Loucy (cell line): ENCODE measurements at regions not wholly inside any gene's neighbourhood (a gene's known extent, or its start where the extent isn't known, plus 50 kb on each side); places are given as distances from the start of the nearest gene placed in this dataset.

Experiments used
- H2AFZ ChIP-seq: fragments of 200-600 bp; sonication (generic); 2 replicates; pipeline ENCODE4 v1.6.0; 2016; ENCODE audit warnings: antibody characterized with exemption, mild to moderate bottlenecking, low read length, moderate library complexity
- H3F3A ChIP-seq: fragments of 200-600 bp; 2 replicates; pipeline ENCODE4 v1.6.0; 2016; ENCODE audit warnings: antibody characterized with exemption, low read depth, mild to moderate bottlenecking
- H3K27me3 ChIP-seq: fragments of 200-600 bp; sonication (generic); 2 replicates; pipeline ENCODE4 v1.6.1; 2014; ENCODE audit warnings: low read length, mild to moderate bottlenecking; ENCODE audit not compliant: insufficient read depth, poor library complexity, severe bottlenecking
- H3K36me3 ChIP-seq: fragments of 200-600 bp; sonication (generic); 2 replicates; pipeline ENCODE4 v1.6.1; 2016; ENCODE audit warnings: low read length; ENCODE audit not compliant: insufficient read depth
- H3K4me1 ChIP-seq: fragments of 200-600 bp; sonication (generic); 2 replicates; pipeline ENCODE4 v1.5.1; 2014; ENCODE audit warnings: low read length, mild to moderate bottlenecking; ENCODE audit not compliant: insufficient read depth, poor library complexity, severe bottlenecking
- H3K4me2 ChIP-seq: fragments of 200-600 bp; sonication (generic); 2 replicates; pipeline ENCODE4 v1.6.0; 2014; ENCODE audit warnings: antibody characterized with exemption, low read length, low read depth, mild to moderate bottlenecking; ENCODE audit not compliant: poor library complexity, severe bottlenecking
- H3K4me3 ChIP-seq: fragments of 200-600 bp; sonication (generic); 2 replicates; pipeline ENCODE4 v1.5.1; 2014; ENCODE audit warnings: low read length, mild to moderate bottlenecking, mixed read lengths; ENCODE audit not compliant: poor library complexity, severe bottlenecking
- H3K79me2 ChIP-seq: fragments of 200-600 bp; sonication (generic); 2 replicates; pipeline ENCODE4 v1.6.1; 2014; ENCODE audit warnings: low read length; ENCODE audit not compliant: insufficient read depth
- H3K9ac ChIP-seq: fragments of 200-600 bp; sonication (generic); 2 replicates; pipeline ENCODE4 v1.6.0; 2014; ENCODE audit warnings: mild to moderate bottlenecking, low read depth, low read length, moderate library complexity; ENCODE audit not compliant: poor library complexity, severe bottlenecking
- H3K9me2 ChIP-seq: fragments of 200-600 bp; sonication (generic); replicated peaks from 2 replicates; pipeline ENCODE4 v1.6.1; 2016; ENCODE audit warnings: low read depth, low read length, mixed read lengths
- H3K9me3 ChIP-seq: fragments of 200-600 bp; sonication (generic); 2 replicates; pipeline ENCODE4 v1.6.1; 2014; ENCODE audit warnings: mild to moderate bottlenecking, antibody characterized with exemption, low read length, low read depth; ENCODE audit not compliant: insufficient read depth
- H4K20me1 ChIP-seq: fragments of 200-600 bp; sonication (generic); 2 replicates; pipeline ENCODE4 v1.6.0; 2014; ENCODE audit warnings: antibody characterized with exemption, low read length, mild to moderate bottlenecking; ENCODE audit not compliant: insufficient read depth, poor library complexity, severe bottlenecking
- CTCF ChIP-seq: fragments of 200-600 bp; sonication (generic); conservative IDR thresholded peaks from 2 replicates; pipeline ENCODE4 v1.5.1; 2014; ENCODE audit warnings: mild to moderate bottlenecking, antibody characterized with exemption, low read length
- EZH2phosphoT487 ChIP-seq: fragments of 200-600 bp; IDR thresholded peaks from 2 replicates; pipeline ENCODE4 v1.6.1; 2018; ENCODE audit warnings: antibody characterized with exemption, mild to moderate bottlenecking, moderate library complexity, borderline replicate concordance

GRCh38 chr1:94335447-94335846 is 82.7 kb upstream of the ABCD3 start:
- Histone ChIP-seq H3K9me2 (no peaks in the 10 kb centered on the region), H2AFZ (no peak overlapping the region), H3K36me3 (no peaks in the 10 kb centered on the region), H3K9me3 (no peaks in the 10 kb centered on the region), H3F3A (no peaks in the 10 kb centered on the region), H3K4me3 (no peak overlapping the region), H3K4me1 (peaks cover 8% of the 10 kb centered on the region), H3K27me3 (no peaks in the 10 kb centered on the region), H3K79me2 (no peaks in the 10 kb centered on the region), H3K9ac (no peak overlapping the region), H4K20me1 (no peaks in the 10 kb centered on the region), H3K4me2 (no peak overlapping the region)
- no peak for TF ChIP-seq EZH2phosphoT487
- TF ChIP-seq CTCF: no peak

- TF ChIP-seq EZH2phosphoT487 (no peak), CTCF (no peak)
- Histone ChIP-seq H3K4me3 (no peak overlapping the region), H3K9ac (no peak overlapping the region), H3K4me1 (peaks cover 7% of the 10 kb centered on the region), H3K79me2 (no peaks in the 10 kb centered on the region), H3K9me3 (no peaks in the 10 kb centered on the region), H3F3A (no peaks in the 10 kb centered on the region), H3K36me3 (no peaks in the 10 kb centered on the region), H4K20me1 (no peaks in the 10 kb centered on the region), H3K9me2 (no peaks in the 10 kb centered on the region), H3K27me3 (no peaks in the 10 kb centered on the region), H3K4me2 (no peak overlapping the region), H2AFZ (0 out of 2 replicates have a peak overlapping the region, but pooled peaks have one; percentile 12)
These were observed 83.4 kb upstream of the ABCD3 start for GRCh38 chr1:94334764-94335163.

GRCh38 chr1:94332952-94333351 is 85.2 kb upstream of the ABCD3 start:
- H3K4me2 ChIP-seq: no peak overlapping the region
- H3F3A ChIP-seq: no peaks in the 10 kb centered on the region
- TF ChIP-seq CTCF: no peak
- TF ChIP-seq EZH2phosphoT487: no peak
- H3K9ac ChIP-seq: no peak overlapping the region
- H3K9me3 ChIP-seq: no peaks in the 10 kb centered on the region
- no peaks in the 10 kb centered on the region for H4K20me1 ChIP-seq
- no peaks in the 10 kb centered on the region for H3K79me2 ChIP-seq
- no peak overlapping the region for H2AFZ ChIP-seq
- no peaks in the 10 kb centered on the region for H3K4me1 ChIP-seq
- H3K4me3 ChIP-seq: no peak overlapping the region
- no peaks in the 10 kb centered on the region for H3K9me2 ChIP-seq
- no peaks in the 10 kb centered on the region for H3K27me3 ChIP-seq
- no peaks in the 10 kb centered on the region for H3K36me3 ChIP-seq
